GM18909 (cell line): ENCODE measurements at regions not wholly inside any gene's neighbourhood (a gene's known extent, or its start where the extent isn't known, plus 50 kb on each side); places are given as distances from the start of the nearest gene placed in this dataset.
A peak's percentile ranks its signal among the peaks of the same experiment; 100 is the strongest.

Experiments used
- ATAC-seq: cut with Tn5 transposase; IDR thresholded peaks from one replicate; pipeline ENCODE4 v1.9.1; 2021; ENCODE audit warnings: mild to moderate bottlenecking; ENCODE audit not compliant: unreplicated experiment, poor library complexity

GRCh38 chr10:78556705-78557432 is 511.9 kb upstream of the ZMIZ1 start:
- no peak for ATAC-seq

- no peak for ATAC-seq
Observed at GRCh38 chr10:78557433-78557925, 511.3 kb upstream of the ZMIZ1 start.

GRCh38 chr10:78559661-78560340 is 509.0 kb upstream of the ZMIZ1 start:
- ATAC-seq, result no peak

GRCh38 chr10:78560341-78560688 is 508.5 kb upstream of the ZMIZ1 start:
- no peak for ATAC-seq

GRCh38 chr10:78563314-78563713 is 505.5 kb upstream of the ZMIZ1 start:
- no peak for ATAC-seq

GRCh38 chr10:78565841-78566240 is 502.9 kb upstream of the ZMIZ1 start:
- no peak for ATAC-seq

- no peak for ATAC-seq
Observed at GRCh38 chr10:78566284-78567111, 502.3 kb upstream of the ZMIZ1 start.

- ATAC-seq, result no peak
Observed at GRCh38 chr10:78567680-78568455, 500.9 kb upstream of the ZMIZ1 start.

- ATAC-seq, result no peak
Observed at GRCh38 chr10:78568620-78569019, 500.1 kb upstream of the ZMIZ1 start.

- no peak for ATAC-seq
Observed at GRCh38 chr10:78570633-78571235, 498.0 kb upstream of the ZMIZ1 start.

- ATAC-seq, result no peak
Observed at GRCh38 chr10:78571286-78571685, 497.5 kb upstream of the ZMIZ1 start.

- ATAC-seq, result no peak
Observed at GRCh38 chr10:78571891-78572290, 496.9 kb upstream of the ZMIZ1 start.

GRCh38 chr10:78572565-78572964 is 496.2 kb upstream of the ZMIZ1 start:
- ATAC-seq, result no peak

GRCh38 chr10:78574547-78574946 is 494.2 kb upstream of the ZMIZ1 start:
- ATAC-seq, result no peak

- no peak for ATAC-seq
Observed at GRCh38 chr10:78575400-78575799, 493.4 kb upstream of the ZMIZ1 start.

GRCh38 chr10:78576276-78576675 is 492.5 kb upstream of the ZMIZ1 start:
- no peak for ATAC-seq

- no peak for ATAC-seq
Observed at GRCh38 chr10:78577712-78578111, 491.1 kb upstream of the ZMIZ1 start.

GRCh38 chr10:78578929-78579328 is 489.8 kb upstream of the ZMIZ1 start:
- peak; percentile 90 for ATAC-seq

- no peak for ATAC-seq
Observed at GRCh38 chr10:78579576-78579975, 489.2 kb upstream of the ZMIZ1 start.

- no peak for ATAC-seq
Observed at GRCh38 chr10:78579995-78580394, 488.8 kb upstream of the ZMIZ1 start.
